GM12865 (cell line): ENCODE measurements at regions not wholly inside any gene's neighbourhood (a gene's known extent, or its start where the extent isn't known, plus 50 kb on each side); places are given as distances from the start of the nearest gene placed in this dataset.

ENCODE experiments used
- DNase-seq: peaks from one replicate; pipeline ENCODE4 v3.0.0; 2010; ENCODE audit warnings: low read depth
- H3K4me3 ChIP-seq: 2 replicates; pipeline ENCODE4 v1.5.1; 2011; ENCODE audit warnings: mild to moderate bottlenecking, low read depth, low read length, control low read depth
- TF ChIP-seq, protein P1 (sequence below): IDR thresholded peaks from 2 replicates; pipeline ENCODE4 v1.5.1; 2011; ENCODE audit warnings: low read length, control low read depth, low read depth, inconsistent platforms; ENCODE audit not compliant: insufficient read depth; ENCODE audit errors: missing control alignments

GRCh38 chr7:47191876-47192291 lies 390.0 kb downstream of the TNS3 start:
- TF ChIP-seq, protein P1, sequence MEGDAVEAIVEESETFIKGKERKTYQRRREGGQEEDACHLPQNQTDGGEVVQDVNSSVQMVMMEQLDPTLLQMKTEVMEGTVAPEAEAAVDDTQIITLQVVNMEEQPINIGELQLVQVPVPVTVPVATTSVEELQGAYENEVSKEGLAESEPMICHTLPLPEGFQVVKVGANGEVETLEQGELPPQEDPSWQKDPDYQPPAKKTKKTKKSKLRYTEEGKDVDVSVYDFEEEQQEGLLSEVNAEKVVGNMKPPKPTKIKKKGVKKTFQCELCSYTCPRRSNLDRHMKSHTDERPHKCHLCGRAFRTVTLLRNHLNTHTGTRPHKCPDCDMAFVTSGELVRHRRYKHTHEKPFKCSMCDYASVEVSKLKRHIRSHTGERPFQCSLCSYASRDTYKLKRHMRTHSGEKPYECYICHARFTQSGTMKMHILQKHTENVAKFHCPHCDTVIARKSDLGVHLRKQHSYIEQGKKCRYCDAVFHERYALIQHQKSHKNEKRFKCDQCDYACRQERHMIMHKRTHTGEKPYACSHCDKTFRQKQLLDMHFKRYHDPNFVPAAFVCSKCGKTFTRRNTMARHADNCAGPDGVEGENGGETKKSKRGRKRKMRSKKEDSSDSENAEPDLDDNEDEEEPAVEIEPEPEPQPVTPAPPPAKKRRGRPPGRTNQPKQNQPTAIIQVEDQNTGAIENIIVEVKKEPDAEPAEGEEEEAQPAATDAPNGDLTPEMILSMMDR, result no peak
- H3K4me3 ChIP-seq, result no peak overlapping the region
- DNase-seq, result peak; percentile 8

DNA sequence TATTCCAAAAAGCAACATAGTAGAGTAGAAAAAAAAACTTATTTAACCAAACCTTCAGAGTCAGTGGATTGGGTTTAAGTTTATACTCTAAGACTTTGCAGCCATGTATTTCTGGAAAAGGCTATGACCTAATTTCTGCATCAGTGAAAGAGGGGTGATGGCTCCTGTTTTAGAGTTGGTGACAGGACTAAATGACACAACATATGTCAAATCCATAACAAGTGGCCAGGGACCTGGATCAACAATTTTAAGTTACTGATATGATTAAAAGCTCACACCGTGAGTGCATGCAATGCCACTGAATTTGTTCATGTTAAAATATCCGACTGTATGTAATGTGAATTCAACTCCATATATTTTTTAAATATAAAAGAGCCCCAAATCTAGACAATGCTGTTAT lies 390.6 kb downstream of the TNS3 start:
- H3K4me3 ChIP-seq, result no peak overlapping the region
- TF ChIP-seq, protein P1, result no peak
- no peak for DNase-seq

DNA sequence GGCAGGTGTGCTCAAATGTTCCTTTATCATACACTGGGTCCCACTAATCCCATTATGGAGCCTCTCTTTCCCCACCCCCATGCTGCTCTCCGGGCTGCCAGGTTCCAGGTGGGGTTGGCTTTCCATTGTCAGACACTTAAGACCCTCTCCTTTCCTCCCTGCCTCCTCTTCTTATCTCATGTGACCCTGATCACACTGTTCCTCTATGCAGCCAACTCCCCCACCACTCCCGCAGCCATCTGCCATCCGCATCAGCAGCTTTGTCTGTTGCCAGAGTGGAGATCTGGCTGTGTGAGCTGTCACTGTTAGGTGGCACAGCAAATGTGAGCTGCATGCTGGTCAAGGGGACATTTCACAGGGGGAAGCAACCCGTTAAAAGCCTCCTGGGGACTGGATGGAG lies 391.4 kb downstream of the TNS3 start:
- DNase-seq, result no peak
- TF ChIP-seq, protein P1, result no peak
- H3K4me3 ChIP-seq, result no peak overlapping the region

DNA sequence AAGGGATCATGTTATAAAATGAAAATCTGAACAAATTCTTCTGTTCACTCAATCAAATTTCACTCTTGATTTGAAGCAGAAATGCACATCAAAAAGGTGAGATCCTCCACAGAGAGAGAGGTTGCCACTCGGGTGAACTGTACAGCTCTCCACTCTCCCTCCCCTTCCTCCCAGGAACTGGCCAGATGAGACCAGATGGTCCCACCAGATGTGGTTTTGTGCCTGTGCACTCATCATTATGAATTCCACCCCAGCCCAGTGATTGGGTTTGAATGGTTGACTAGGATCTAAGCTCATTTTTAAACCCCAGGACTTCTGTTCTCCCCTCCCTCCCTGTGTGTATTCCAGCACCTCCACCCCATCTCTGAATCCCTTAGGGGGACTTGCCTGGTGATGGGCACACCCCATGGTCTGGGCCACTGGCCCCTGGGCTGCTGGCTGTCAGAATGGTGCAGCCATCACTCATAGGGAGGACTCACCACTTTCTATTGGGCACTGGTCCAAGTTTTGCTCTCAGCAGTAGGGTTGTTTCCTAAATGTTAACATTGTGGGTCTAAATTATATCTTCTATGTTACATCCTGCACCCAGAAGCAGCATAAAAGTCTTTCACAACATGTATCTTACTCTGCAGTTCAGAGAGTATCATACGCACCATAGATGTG lies 393.1 kb downstream of the TNS3 start:
- H3K4me3 ChIP-seq, result no peak overlapping the region
- TF ChIP-seq, protein P1, result no peak
- no peak for DNase-seq

GRCh38 chr7:47188136-47188535 lies 393.8 kb downstream of the TNS3 start:
- DNase-seq, result no peak
- TF ChIP-seq, protein P1, result no peak
- no peak overlapping the region for H3K4me3 ChIP-seq

- TF ChIP-seq, protein P1, result no peak
- peak; percentile 40 for DNase-seq
- H3K4me3 ChIP-seq, result no peak overlapping the region
Measured at GRCh38 chr7:47186316-47186715, 395.6 kb downstream of the TNS3 start.

DNA sequence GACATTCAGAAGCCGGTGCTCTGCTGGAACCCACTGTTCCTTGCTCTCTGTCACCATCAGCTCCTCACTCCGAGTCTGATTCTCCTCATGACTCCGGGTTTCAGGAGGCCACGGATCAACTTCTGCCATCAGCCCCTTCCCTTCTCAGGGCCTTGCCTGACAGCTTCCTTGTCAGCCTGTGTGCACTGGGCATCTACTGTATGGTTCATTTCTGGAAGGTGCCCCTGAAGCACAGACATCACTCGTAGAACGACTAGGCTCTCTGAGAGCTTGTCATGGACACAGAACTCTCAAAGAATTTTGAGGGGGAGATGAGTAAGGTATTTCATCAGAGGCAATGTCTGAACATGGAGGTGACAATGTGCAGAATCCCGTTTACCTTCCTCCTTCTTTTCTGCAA lies 396.1 kb downstream of the TNS3 start:
- H3K4me3 ChIP-seq, result no peak overlapping the region
- TF ChIP-seq, protein P1, result no peak
- DNase-seq, result no peak
